GM12801 (cell line): ENCODE measurements at regions not wholly inside any gene's neighbourhood (a gene's known extent, or its start where the extent isn't known, plus 50 kb on each side); places are given as distances from the start of the nearest gene placed in this dataset.

Source experiments
- CTCF ChIP-seq: IDR thresholded peaks from one replicate; pipeline ENCODE4 v1.5.1; 2011; ENCODE audit warnings: control low read depth; ENCODE audit not compliant: insufficient read length; ENCODE audit errors: extremely low read depth

- no peak for TF ChIP-seq CTCF
Observed at GRCh38 chr1:204777591-204777990, 92.1 kb upstream of the LRRN2 start.

GRCh38 chr1:204780630-204781029, 90.0 kb upstream of the NFASC start:
- no peak for TF ChIP-seq CTCF

- no peak for TF ChIP-seq CTCF
Observed at GRCh38 chr1:204782118-204782700, 88.5 kb upstream of the NFASC start.

- TF ChIP-seq CTCF: no peak
Observed at GRCh38 chr1:204788470-204788869, 82.2 kb upstream of the NFASC start.

- TF ChIP-seq CTCF: no peak
Observed at GRCh38 chr1:204791453-204792353, 79.0 kb upstream of the NFASC start.

GRCh38 chr1:204792354-204792692, 78.3 kb upstream of the NFASC start:
- TF ChIP-seq CTCF: no peak

GRCh38 chr1:204793259-204793914, 77.3 kb upstream of the NFASC start:
- TF ChIP-seq CTCF: no peak
